HG02981 (cell line): ENCODE measurements at regions not wholly inside any gene's neighbourhood (a gene's known extent, or its start where the extent isn't known, plus 50 kb on each side); places are given as distances from the start of the nearest gene placed in this dataset.

Experiments
- ATAC-seq: cut with Tn5 transposase; IDR thresholded peaks from one replicate; pipeline ENCODE4 v1.9.1; 2021; ENCODE audit warnings: mild to moderate bottlenecking, moderate library complexity; ENCODE audit not compliant: unreplicated experiment

GRCh38 chr1:30336550-30337323 lies 386.6 kb downstream of the MATN1 start:
- ATAC-seq: no peak

GRCh38 chr1:30335997-30336390 lies 387.4 kb downstream of the MATN1 start:
- ATAC-seq: no peak

DNA sequence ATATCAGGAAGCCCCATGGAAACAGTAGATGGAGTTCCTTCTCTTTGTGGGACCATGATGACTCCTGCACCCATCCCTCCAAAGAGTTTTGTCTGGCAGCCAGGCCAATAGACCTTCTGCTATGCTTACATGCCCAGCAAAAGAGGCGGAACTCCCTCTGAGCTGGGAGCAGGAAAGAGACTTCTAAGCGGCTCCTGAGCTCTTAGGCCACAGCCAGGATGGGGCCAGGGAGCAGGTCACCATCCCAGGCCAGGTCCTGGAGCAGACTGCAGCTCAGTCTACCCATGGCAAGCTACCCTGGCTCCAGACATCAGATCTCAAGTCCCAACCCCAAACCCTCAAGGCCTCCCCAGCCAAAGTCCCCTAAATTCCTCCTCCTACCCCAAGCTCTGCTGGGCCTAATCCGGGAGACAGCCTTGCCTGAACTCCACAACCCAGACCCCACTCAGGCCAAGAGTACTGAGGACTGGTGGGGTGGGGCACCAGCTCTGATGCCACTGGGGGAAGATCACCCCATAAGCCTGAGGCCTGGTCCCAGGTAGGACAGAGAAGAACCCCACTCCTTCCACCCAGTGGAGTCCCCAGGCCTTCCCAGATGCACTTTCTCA lies 387.9 kb downstream of the MATN1 start:
- no peak for ATAC-seq

- no peak for ATAC-seq
Observed at GRCh38 chr1:30334767-30335166, 388.6 kb downstream of the MATN1 start.

GRCh38 chr1:30332116-30333094 lies 391.0 kb downstream of the MATN1 start:
- no peak for ATAC-seq

GRCh38 chr1:30331415-30332065 lies 391.8 kb downstream of the MATN1 start:
- no peak for ATAC-seq

- ATAC-seq: no peak
Observed at GRCh38 chr1:30330644-30331043, 392.7 kb downstream of the MATN1 start.

DNA sequence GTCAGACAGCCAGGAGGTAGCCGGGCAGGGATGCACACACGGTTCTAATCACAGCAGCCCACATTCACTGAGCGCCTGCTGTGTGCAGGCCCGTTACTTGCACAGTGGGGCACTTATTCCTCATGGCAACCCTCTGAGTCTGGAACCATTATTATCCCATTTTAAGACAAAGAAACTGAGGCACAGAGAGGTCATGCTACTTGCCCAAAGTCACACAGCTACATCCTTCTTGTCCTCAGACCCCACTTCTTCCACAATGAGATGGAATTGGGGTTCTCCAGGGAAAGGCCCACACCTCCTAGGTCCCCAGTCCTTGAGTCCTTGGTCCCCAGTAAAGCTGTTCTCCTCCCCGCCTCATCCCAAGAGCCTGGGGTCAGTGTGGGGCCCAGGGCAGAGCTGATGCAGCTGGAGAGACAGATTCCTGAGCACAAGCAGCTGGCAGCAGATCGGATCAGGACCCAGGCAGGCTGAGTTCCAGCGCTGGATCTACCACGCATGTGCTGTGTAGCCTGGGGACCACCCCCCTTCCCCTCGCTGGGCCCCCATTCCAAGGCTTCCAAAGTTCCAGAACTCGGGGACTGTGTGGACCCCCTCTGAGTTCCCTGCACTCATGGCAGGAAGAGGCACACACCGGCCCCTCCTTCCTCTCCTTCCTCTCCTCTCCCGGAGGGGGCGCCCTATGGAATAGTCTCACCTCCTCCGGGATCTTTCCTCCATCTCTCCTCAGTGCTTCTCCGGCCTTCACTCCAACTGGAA lies 393.4 kb downstream of the MATN1 start:
- ATAC-seq: no peak

- no peak for ATAC-seq
Observed at GRCh38 chr1:30329263-30329753, 394.1 kb downstream of the MATN1 start.

GRCh38 chr1:30328401-30329262 lies 394.8 kb downstream of the MATN1 start:
- ATAC-seq: no peak

- ATAC-seq: no peak
Observed at GRCh38 chr1:30328100-30328370, 395.4 kb downstream of the MATN1 start.

DNA sequence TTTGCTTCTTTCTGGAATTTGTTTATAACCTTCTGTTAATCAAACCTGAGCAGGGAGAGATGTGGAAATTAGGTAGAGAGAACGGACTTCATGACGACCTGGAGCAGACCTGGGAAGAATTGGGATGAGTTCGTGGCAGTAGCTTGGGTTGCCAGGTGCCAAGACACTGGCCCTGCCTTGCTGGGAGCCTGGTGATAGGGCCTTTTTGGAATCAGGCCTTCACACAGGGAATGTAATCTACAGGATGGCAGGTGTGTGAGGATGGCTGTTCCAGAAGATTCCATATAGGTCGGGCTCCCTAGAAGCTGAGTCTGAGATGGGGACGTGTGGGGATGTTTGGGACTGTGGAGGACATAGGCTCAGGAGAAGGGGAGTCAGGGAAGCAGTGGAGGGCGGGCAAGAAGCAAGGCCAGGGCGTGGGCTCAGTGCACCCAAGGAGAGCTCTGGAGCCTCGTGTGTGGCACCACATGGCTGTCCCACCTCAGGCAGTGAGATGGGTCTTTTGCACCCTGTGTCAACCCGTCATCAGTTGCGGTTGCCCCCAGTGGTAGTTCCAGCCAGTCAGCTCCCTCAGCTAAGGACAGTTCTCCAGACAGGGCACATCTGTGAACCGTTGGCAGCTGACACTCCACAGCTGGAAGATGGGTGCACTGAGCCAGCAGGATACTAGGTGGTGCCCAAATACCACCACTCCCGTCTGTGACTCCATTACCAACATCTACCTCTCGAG lies 395.9 kb downstream of the MATN1 start:
- ATAC-seq: no peak

GRCh38 chr1:30325999-30326398 lies 397.4 kb downstream of the MATN1 start:
- ATAC-seq: no peak

GRCh38 chr1:30325085-30325935 lies 398.1 kb downstream of the MATN1 start:
- no peak for ATAC-seq

DNA sequence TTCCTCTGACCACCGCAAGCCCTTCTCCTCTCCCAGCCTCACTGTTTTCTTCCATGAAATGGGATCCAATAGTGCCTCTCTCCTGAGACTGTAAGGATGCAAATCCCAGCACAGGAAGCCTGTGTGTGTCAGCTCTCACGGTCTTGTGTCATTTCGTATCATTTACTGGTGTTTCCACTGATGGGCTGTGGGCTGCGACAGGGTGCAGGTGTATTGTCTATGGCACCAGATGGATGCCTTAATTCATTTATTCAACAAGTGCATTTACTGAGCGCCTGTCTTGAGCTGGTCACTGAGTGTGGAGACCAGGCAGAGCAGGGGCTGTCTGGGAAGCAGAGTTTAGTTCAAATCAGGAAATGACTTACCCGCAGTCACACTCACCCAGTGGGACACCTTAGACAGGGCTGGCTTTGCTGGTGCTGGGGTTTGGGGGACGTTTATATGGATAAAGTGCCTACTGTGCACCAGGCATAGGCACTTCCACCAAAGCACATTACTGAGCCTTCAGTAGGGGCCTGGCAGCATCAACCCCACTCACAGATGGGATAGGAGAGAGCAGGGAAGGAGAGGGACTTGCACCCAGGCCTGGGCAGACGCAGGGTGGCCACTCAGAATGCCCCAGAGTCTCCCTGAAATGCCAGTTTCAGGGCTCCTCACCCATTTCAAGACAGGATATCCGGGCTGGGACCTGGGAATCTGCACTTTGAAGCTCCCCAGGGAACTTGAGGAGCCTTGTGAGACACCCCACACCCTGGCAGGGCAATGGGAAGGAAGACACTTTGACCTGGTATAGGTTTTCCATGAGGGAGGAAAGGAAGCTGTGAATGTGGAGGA lies 398.9 kb downstream of the MATN1 start:
- ATAC-seq: no peak

DNA sequence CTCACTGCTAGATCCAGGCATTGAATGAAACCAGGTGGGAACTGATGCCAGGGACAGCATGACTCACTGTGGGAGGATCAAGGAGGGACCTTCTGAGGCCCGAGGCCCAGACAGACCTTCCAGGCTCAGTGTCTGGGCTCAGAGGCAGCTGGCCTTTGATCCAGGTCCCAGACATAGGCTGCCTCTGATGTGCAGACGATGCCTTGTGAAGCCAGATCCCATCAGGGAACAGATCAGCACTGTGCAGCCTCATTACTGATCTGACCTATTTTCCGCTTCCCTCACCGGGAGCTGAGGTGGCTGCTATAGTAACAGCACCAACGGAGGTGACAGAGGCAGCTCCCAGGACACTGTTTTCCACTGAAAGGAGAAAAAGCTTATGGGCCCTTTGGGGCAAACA lies 399.5 kb downstream of the MATN1 start:
- no peak for ATAC-seq

GRCh38 chr1:30323352-30323751 lies 400.0 kb downstream of the MATN1 start:
- ATAC-seq: no peak
